ENCODE measurements at regions not wholly inside any gene's neighbourhood (a gene's known extent, or its start where the extent isn't known, plus 50 kb on each side); places are given as distances from the start of the nearest gene placed in this dataset.

GRCh38 chr5:117463881-117464570 is 889.4 kb upstream of the SEMA6A start:
- DNase-seq, result no peak

DNA sequence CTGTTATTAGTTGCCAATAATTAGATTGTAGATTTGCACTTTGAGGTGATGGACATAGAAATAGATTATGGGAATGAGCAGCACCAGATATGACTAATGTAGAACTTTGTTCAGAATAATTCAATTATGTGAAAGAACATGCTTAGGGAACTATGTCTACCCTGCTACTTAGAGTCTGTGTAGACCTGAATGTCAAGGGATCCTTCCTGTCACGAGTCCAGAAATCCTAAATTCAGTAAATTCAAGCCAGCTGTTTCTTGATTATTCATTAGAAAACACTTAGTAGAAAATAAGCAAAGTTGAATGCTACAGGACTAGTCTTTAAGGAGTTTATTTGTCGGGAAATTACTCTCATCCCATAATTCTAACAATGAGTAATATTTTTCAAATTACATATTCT is 887.3 kb upstream of the SEMA6A start:
- DNase-seq, result no peak

DNA sequence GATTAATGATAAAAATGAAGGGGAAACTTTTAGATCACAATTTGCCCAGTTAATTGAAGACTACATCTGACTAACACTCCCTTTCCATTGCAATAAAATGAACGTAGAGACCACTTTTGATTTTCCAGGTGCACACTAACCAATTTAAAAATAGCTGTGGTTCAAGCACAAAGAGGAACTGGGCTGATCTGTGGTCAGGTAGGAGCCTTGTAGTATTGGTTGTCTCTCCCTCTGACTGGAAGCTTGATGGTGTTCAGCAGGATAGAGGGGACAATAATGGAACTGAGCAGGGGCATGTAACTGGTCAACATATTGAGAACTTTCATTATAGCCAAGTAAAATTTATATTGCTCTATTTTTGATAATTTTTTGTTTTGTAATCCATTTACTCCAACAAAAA is 886.8 kb upstream of the SEMA6A start:
- DNase-seq, result no peak

DNA sequence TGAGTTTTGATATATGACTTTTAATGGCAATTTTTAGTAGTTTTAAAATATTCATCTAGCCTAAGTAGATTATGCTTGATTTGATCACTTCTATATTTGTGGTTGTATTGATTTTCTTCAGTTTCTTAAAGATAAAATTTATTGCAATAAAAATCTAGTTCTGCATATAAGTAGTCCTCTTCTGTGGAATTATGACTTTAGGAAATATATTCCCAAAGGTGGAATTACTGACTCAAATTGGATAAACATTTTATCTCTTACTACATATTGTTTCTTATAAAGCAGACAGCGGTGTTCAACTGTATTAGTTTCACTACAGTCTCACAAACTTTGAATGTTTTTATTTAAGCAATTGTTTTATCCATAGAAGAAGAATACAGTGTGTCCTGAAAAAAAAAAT is 883.0 kb upstream of the SEMA6A start:
- DNase-seq, result no peak

GRCh38 chr5:117456866-117457470 is 882.3 kb upstream of the SEMA6A start:
- DNase-seq, result no peak

DNA sequence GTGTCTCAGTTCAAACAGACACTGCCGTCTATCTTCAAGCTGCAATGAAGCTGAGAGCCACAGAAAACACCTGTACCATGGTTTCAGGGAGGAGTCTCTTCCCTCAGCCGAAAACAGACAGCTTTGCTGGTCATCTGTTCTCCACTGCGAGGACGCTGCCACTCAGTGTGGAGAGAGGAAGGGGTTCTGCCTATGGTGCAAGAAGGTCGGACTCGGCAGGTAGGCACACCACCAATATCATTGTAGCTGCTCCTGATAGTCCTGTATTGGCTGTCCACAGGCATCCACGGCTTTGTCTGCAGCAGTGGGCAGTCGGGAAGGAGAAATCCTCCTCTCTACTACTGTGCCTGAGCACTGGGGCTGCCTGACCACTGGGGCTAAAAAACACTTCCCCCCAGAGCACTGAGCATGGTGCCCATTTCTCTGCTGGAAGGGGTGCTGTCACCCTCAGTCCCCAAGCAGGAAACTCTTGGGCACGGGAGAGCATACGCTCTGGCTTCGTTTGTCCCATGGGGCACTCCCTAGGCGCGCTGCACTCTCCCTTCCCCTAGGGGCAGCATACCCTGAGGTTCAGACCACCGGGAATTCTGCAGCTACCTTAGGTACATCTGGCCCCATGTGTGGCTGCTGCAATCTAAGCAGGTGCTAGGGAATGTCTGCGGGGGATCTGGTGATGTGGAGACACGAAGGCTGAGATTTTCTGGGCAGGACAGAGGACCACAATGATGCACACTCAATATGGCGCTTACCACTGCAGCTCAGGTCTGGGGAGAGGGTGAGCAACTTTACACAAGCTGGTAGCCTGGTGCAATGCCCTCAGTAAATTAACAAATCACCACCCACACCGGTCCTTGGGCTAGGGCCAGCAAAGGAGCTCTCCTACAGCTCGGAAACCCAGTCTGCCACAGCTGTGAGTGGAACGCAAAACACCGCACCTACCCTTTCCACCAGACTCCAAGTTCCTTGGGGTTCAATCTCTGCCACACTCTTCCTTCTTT is 880.9 kb upstream of the SEMA6A start:
- peak; percentile 42 to 64 for DNase-seq

GRCh38 chr5:117454716-117455212 is 880.1 kb upstream of the SEMA6A start:
- DNase-seq, result peak; percentile 55 to 70

GRCh38 chr5:117436846-117437245 is 862.2 kb upstream of the SEMA6A start:
- no peak for DNase-seq

DNA sequence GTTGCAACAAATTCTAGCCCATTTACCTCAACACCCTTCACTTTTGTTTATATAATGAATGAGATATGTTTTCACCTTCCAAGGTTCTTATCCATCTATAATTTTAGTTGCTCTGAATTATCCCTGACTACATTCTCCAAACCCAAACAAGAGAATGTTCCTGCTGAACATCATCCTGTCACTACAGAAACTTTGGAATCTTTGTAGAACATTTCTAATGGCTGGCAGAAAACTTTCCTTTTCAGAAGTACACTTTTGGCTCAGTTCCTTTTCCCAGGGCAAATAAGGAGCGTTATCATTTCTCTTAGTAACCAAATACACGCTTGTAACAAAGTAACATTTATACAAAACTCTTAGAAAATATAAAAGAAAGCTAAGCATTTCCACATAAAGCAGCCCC is 860.6 kb upstream of the SEMA6A start:
- DNase-seq, result no peak

DNA sequence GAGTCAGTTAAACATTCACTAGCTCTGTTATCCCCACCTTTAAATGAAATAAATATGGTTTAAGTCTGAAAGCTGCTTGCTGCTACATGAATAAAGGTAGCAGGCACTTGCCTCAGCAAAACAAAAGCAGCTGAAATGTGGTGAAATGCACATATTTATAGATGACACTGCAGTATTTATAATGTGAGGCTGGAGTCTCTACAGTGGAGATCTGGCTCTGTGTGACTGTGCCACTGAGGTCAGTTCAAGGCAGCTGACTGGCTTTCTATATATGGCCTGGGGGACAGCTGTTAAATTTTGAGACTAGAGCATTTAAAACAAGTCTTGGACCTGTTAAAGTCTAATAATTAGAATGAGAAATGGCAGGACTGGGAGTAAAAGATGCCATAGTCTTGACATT is 859.6 kb upstream of the SEMA6A start:
- no peak for DNase-seq

- DNase-seq, result no peak
These were observed 859.2 kb upstream of the SEMA6A start for GRCh38 chr5:117433818-117434217.

DNA sequence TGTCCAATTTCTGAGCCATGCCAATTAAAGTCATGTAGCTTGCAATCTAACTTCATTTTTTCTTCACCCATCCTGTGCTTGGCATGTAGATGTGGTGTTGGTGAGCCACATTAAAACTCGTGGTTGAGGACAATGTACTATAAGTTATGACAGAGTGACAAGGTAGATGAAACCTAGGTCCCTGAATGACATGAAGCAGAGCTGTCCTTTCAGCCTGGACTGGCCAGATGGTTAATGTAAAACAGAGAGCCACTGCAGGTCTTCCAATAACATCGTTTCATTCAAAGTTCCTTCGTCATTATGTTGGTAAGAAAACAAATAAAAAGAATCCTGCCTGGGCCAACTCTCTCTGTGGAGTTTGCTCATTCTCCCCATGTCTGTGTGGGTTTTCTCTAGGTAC is 856.5 kb upstream of the SEMA6A start:
- DNase-seq, result no peak

DNA sequence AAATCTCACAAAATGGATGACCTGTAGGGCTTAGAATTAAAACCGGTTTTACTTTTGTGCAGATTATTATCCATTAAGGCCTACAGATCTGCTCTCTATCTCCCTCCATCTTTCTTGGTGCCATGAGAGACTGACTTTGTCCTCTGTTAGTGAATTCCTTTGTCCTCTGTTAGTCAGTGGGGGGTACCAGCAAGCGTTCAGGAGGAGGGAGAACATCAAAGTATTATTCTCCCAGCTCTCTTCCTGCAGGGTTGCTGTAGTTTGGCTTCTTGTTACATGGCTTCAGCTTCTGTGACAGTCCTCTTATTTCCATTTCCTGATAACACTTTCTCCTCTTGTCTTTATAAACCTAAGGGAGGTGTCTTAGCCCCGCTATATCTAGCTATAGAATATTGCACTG is 850.5 kb upstream of the SEMA6A start:
- DNase-seq, result no peak

DNA sequence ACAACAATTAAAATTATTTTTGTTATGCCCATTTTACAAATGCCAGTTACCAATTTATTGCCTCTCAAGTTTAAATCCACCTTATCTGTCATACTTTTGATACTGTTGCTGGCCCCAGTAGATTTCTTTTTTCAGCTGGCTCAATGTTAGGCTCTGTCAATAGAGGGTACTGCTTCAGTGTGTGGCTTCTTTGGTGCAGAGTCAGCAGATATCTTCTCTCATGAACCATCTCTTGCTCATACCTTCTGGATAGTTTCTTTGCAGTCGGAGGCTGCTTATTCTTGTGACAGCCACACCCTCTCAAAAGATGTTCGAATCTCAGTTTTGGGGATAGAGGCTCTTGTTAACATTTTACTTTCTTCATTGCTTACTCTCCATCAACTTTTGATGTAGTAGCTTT is 849.9 kb upstream of the SEMA6A start:
- DNase-seq, result no peak

DNA sequence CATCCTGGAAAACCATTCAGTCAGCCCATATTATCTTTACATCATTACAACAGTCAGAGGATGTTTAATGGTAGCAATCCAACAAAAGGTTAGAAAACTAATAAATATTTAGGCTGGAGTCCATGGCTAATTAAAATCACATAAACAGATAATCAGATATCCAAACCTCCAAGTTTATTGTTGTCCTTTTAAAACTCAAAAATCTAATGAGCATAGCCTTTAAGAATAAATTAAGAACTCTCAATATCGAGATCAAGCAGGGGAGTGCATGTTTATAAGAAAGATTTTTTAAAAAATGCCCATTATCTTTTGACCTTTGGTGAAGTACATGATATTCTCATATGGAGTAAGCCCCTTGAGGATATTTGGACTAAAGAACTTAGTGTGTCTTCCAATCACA is 842.9 kb upstream of the SEMA6A start:
- DNase-seq, result no peak

DNA sequence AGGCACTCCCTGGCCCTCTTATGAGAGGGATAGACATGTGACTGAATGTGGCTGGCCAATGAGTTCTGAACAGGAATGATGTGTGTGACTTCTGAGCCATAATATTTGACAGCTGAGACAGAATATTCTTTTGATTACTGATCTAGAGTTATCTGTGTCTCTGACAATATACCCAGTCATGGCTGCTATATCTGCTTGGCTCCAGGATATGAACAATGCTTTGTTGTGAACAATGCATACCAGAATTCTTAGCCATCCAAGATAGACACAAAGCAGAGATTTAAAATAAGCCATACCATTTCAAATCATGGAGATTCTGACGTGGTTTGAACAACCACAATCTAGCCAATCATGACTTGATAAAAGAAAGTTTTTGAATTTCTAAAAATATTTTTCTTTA is 840.3 kb upstream of the SEMA6A start:
- no peak for DNase-seq

DNA sequence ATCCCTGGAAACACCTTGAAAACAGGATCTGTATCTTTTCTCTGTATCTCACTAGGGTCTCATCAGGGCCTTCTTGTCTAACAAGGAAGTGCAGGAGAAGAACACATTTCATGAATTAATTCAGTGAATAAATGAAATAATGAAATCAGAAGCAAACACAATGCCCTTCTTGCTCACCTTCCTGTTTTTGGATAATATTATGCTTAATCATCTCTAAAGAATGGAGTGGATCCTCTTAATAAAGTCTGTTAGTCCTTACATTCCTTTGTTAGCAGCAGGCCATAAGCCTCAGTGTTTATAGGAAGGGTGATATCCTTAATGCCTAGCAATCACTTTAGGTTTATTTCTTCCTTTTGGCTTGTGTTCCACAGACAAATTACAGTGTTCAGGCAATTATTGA is 837.1 kb upstream of the SEMA6A start:
- no peak for DNase-seq

DNA sequence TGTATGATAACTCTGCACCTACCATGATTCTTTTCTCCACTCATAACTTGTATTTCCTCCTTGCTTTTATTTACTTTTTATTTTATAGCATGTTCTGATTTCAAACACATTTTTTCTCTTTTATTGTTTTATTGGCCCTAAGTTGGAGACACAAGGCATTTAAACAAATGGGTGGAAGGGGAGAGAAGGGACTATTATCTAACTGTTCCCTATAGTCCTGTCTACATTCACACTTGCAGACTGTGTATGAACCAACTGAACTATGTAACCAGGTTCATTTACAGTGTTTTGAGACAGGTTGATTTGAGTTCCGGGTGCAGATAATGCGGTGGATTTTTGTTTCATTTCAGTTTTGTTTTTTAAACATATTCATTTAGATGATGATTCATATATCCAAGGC is 830.6 kb upstream of the SEMA6A start:
- no peak for DNase-seq

GRCh38 chr5:117394506-117395157 is 820.0 kb upstream of the SEMA6A start:
- DNase-seq, result no peak

- no peak for DNase-seq
These were observed 818.5 kb upstream of the SEMA6A start for GRCh38 chr5:117393125-117393524.

- no peak for DNase-seq
These were observed 805.7 kb upstream of the SEMA6A start for GRCh38 chr5:117380316-117380715.

DNA sequence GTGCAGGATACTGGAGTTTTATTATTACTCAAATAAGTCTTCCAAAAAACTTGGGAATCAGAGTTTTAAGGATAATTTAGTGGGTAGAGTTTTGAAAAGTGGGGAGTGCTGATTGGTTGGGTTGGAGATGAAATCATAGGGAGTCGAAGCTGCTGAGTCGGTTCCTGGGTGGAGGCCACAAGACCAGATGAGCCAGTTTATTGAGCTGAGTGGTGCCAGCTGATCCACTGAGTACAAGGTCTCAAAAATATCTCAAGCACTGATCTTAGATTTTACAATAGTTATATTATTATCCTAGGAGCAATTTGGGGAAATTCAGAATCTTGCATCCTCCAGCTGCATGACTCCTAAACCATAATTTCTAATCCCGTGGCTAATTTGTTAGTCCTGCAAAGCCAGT is 804.9 kb upstream of the SEMA6A start:
- no peak for DNase-seq

DNA sequence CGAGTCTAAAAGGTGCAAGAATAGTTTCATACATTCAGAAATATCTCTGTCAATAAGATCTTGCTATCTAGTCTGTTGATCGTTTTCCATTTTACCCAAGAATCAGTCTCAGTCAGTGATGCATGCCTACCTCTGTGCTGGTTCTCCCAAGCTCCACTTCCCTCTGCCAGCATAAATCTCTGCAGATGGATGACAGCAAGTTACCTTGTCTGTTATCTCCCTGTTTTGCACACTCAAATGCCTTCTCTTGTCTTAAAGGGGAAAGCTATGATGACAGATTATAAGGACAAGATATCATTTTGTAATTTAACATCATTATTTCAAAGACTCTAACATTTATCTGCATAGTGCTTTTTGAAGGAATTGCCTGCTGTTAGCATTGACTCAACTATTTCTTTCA is 802.1 kb upstream of the SEMA6A start:
- no peak for DNase-seq
